Thyroid gland (tissue), 4 donors: ENCODE measurements at regions not wholly inside any gene's neighbourhood (a gene's known extent, or its start where the extent isn't known, plus 50 kb on each side); places are given as distances from the start of the nearest gene placed in this dataset.

Source experiments
- DNase-seq, 2 donors: peaks; one replicate each; pipeline ENCODE4 v3.0.0-alpha.2; 2019
- H3K27ac ChIP-seq, 3 donors: fragments of 200-600 bp; sonication (generic); 1 replicate in 2 of 3; 2 replicates in 1 of 3; pipeline ENCODE4 v1.5.1; 2016 to 2019; ENCODE audit warnings: mild to moderate bottlenecking in 1 of 3, moderate library complexity in 1 of 3
- H3K27me3 ChIP-seq: fragments of 200-600 bp; sonication (generic); one replicate; pipeline ENCODE4 v1.5.1; 2019
- H3K36me3 ChIP-seq, 2 donors: fragments of 200-600 bp; sonication (generic); one replicate each; pipeline ENCODE4 v1.5.1; 2016 to 2019
- H3K4me1 ChIP-seq, 2 donors: fragments of 200-600 bp; sonication (generic); one replicate each; pipeline ENCODE4 v1.5.1; 2017 to 2019
- H3K4me3 ChIP-seq, 3 donors: fragments of 200-600 bp; sonication (generic); replicated peaks in 1 of 3; 1 replicate in 2 of 3; 2 replicates in 1 of 3; pipeline ENCODE4 v1.5.1; 2016; ENCODE audit warnings: mild to moderate bottlenecking in 1 of 3
- H3K9me3 ChIP-seq: fragments of 200-600 bp; sonication (generic); one replicate; pipeline ENCODE4 v1.5.1; 2017
- CTCF ChIP-seq, 6 experiments: fragments of 200-600 bp in 3 of 6; fragments of 450-650 bp in 3 of 6; sonication (generic) in 3 of 6; IDR thresholded peaks; one replicate each; pipeline ENCODE4 v1.5.1; 2016 to 2019; ENCODE audit warnings: antibody characterized with exemption in 6 of 6, mild to moderate bottlenecking in 2 of 6, inconsistent platforms in 1 of 6, moderate library complexity in 1 of 6
- POLR2A ChIP-seq, 2 donors: fragments of 450-650 bp; IDR thresholded peaks; one replicate each; pipeline ENCODE4 v1.6.1; 2017; ENCODE audit warnings: antibody characterized with exemption in 2 of 2, mild to moderate bottlenecking in 2 of 2, moderate library complexity in 1 of 2
- WGBS, 2 donors: methylation state at CpG; one replicate each; pipeline ENCODE4 v1.1.5; 2017; 5-methylcytosine and 5-hydroxymethylcytosine counted together
- intact Hi-C: fragments of 100-400 bp; cut with DNase I; formaldehyde crosslinking; loops from one replicate; pipeline ENCODE4 v1.15.1; 2023

DNA sequence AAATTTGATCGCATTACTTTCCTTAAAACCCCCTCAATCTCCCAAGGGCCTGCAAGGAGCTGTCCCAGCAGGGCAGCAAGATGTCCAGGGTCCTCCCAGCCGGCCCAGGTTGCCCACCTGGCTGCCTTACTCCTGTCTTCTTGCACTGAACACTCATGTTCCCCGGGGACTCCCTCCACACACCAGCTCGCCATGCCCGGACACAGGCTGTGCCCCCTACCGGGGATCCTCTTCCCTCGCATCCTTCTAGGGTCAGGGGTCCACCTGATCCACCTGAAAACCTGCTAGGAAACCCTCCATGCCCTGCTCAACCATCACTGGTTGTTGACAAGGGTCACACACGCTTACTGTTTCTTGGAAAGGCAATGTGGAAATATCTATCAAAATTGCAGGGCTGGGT is 172.0 kb upstream of the MSX2 start:
- no peaks in the 10 kb centered on the region for H3K36me3 ChIP-seq
- no peak overlapping the region for H3K27ac ChIP-seq
- no peaks in the 10 kb centered on the region for H3K9me3 ChIP-seq
- WGBS, 2 donors = 74 to 84% methylated on average over 8 of the region's 8 CpGs
- no peak for DNase-seq
- H3K4me1 ChIP-seq = no peaks in the 10 kb centered on the region
- no peak overlapping the region for H3K4me3 ChIP-seq
- intact Hi-C loops = no loop called here
- no peaks in the 10 kb centered on the region for H3K27me3 ChIP-seq
- TF ChIP-seq POLR2A (IDR thresholded peaks at IDR 0.05) (no peak), CTCF (IDR thresholded peaks at IDR 0.05) (no peak)

GRCh38 chr5:174553556-174553955 is 170.8 kb upstream of the MSX2 start:
- Histone ChIP-seq H3K27ac (no peak overlapping the region), H3K4me1 (no peaks in the 10 kb centered on the region), H3K9me3 (no peaks in the 10 kb centered on the region), H3K36me3 (no peaks in the 10 kb centered on the region), H3K27me3 (no peaks in the 10 kb centered on the region), H3K4me3 (no peak overlapping the region)
- intact Hi-C loops = no loop called here
- no peak for TF ChIP-seq CTCF (IDR thresholded peaks at IDR 0.05)
- no peak for TF ChIP-seq POLR2A (IDR thresholded peaks at IDR 0.05)
- 68 to 81% methylated on average over 12 of the region's 12 CpGs for WGBS, 2 donors
- no peak for DNase-seq

- intact Hi-C loops = no loop called here
- H3K9me3 ChIP-seq = no peaks in the 10 kb centered on the region
- WGBS, 2 donors = 82 to 90% methylated on average over 9 of the region's 9 CpGs
- no peak overlapping the region for H3K4me3 ChIP-seq
- DNase-seq = no peak
- TF ChIP-seq CTCF (IDR thresholded peaks at IDR 0.05) (no peak), POLR2A (IDR thresholded peaks at IDR 0.05) (no peak)
- no peak overlapping the region for H3K27ac ChIP-seq
- H3K36me3 ChIP-seq = no peaks in the 10 kb centered on the region
- H3K4me1 ChIP-seq = no peaks in the 10 kb centered on the region
- H3K27me3 ChIP-seq = no peaks in the 10 kb centered on the region
Measured at GRCh38 chr5:174555726-174556125, 168.7 kb upstream of the MSX2 start.

DNA sequence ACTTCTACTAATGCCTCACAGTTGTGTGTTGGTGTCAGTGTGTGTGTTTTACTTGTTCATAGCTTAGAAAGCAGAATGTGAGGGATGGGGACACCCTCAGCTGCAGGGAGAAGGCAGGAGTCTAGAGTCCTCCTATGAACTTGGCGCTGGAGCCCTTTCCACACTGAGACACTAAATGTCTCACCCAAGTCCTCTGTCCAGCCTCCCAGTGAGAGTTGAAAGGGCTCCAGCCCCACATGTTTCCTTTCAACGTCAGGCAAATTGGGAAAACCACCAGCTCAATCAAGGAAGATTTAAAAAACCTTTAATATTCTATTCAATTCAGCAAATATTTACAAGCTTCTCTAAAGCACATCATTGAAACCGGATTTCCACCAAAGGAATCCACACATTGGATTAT is 167.6 kb upstream of the MSX2 start:
- WGBS, 2 donors = 72 to 75% methylated on average over 3 of the region's 3 CpGs
- TF ChIP-seq CTCF (IDR thresholded peaks at IDR 0.05) (no peak), POLR2A (IDR thresholded peaks at IDR 0.05) (no peak)
- Histone ChIP-seq H3K4me3 (no peak overlapping the region), H3K4me1 (no peaks in the 10 kb centered on the region), H3K36me3 (no peaks in the 10 kb centered on the region), H3K9me3 (no peaks in the 10 kb centered on the region), H3K27ac (no peak overlapping the region), H3K27me3 (no peaks in the 10 kb centered on the region)
- no peak for DNase-seq
- intact Hi-C loops = no loop called here

DNA sequence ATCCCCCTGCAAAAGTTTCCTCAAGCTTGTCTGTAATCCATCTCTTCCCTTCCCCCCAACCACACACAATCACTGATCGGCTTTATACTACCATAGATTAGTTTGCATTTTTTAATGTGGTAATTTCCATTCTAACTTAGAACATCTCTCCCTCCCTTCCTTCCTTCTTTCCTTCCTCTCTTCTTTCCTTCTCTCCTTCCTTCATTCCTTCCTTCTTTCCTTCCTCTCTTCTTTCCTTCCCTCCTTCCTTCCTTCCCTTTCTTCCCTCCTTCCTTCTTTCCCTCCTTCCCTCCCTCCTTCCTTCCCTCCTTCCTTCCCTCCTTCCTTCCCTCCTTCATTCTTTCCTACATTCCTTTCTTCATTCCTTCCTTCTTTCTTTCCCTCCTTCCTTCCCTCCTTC is 166.2 kb upstream of the MSX2 start:
- WGBS, 2 donors = 89 to 90% methylated on average over 1 of the region's 1 CpG
- no peak overlapping the region for H3K4me3 ChIP-seq
- H3K27me3 ChIP-seq = no peaks in the 10 kb centered on the region
- no peak overlapping the region for H3K27ac ChIP-seq
- intact Hi-C loops = no loop called here
- no peak for TF ChIP-seq POLR2A (IDR thresholded peaks at IDR 0.05)
- no peak for TF ChIP-seq CTCF (IDR thresholded peaks at IDR 0.05)
- no peaks in the 10 kb centered on the region for H3K4me1 ChIP-seq
- H3K36me3 ChIP-seq = no peaks in the 10 kb centered on the region
- DNase-seq = no peak
- H3K9me3 ChIP-seq = no peaks in the 10 kb centered on the region
